ENCODE measurements at regions not wholly inside any gene's neighbourhood (a gene's known extent, or its start where the extent isn't known, plus 50 kb on each side); places are given as distances from the start of the nearest gene placed in this dataset.

- TF ChIP-seq, protein P1, sequence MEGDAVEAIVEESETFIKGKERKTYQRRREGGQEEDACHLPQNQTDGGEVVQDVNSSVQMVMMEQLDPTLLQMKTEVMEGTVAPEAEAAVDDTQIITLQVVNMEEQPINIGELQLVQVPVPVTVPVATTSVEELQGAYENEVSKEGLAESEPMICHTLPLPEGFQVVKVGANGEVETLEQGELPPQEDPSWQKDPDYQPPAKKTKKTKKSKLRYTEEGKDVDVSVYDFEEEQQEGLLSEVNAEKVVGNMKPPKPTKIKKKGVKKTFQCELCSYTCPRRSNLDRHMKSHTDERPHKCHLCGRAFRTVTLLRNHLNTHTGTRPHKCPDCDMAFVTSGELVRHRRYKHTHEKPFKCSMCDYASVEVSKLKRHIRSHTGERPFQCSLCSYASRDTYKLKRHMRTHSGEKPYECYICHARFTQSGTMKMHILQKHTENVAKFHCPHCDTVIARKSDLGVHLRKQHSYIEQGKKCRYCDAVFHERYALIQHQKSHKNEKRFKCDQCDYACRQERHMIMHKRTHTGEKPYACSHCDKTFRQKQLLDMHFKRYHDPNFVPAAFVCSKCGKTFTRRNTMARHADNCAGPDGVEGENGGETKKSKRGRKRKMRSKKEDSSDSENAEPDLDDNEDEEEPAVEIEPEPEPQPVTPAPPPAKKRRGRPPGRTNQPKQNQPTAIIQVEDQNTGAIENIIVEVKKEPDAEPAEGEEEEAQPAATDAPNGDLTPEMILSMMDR (IDR thresholded peaks at IDR 0.05; ENCODE audit: poor library complexity, severe bottlenecking), result no peak
- TF ChIP-seq REST (IDR thresholded peaks at IDR 0.05; ENCODE audit: borderline replicate concordance), result no peak
- TF ChIP-seq EZH2 (IDR thresholded peaks at IDR 0.05; ENCODE audit: borderline replicate concordance, insufficient read depth, low read length, poor library complexity, severe bottlenecking), result no peak
- no peak for TF ChIP-seq EP300 (conservative IDR thresholded peaks at IDR 0.05; ENCODE audit: poor library complexity, severe bottlenecking)
- no peak for TF ChIP-seq RAD21 (conservative IDR thresholded peaks at IDR 0.05)
- no peak for TF ChIP-seq TAF1 (IDR thresholded peaks at IDR 0.05; ENCODE audit: low read depth)
- no peak for TF ChIP-seq MXI1 (conservative IDR thresholded peaks at IDR 0.05; ENCODE audit: poor library complexity, severe bottlenecking)
- TF ChIP-seq POLR2AphosphoS5 (IDR thresholded peaks at IDR 0.05), result no peak
- no peak for TF ChIP-seq SMC3 (conservative IDR thresholded peaks at IDR 0.05; ENCODE audit: poor library complexity)
These were observed 69.0 kb upstream of the DSG1 start for GRCh38 chr18:31248783-31249521.
